Neural cell (in vitro differentiated cells): ENCODE measurements at regions not wholly inside any gene's neighbourhood (a gene's known extent, or its start where the extent isn't known, plus 50 kb on each side); places are given as distances from the start of the nearest gene placed in this dataset.

Experiments used
- H2AFZ ChIP-seq: fragments of 200-600, 300-800 bp; sonication (generic), shearing (Covaris generic); 2 replicates; pipeline ENCODE4 v1.6.0; 2014; ENCODE audit warnings: low read depth, mild to moderate bottlenecking, antibody characterized with exemption, low read length, moderate library complexity
- H3F3A ChIP-seq: fragments of 200-600 bp; shearing (Covaris generic); 2 replicates; pipeline ENCODE4 v1.6.1; 2016; ENCODE audit warnings: mild to moderate bottlenecking, moderate library complexity, mixed read lengths, antibody characterized with exemption, low read length; ENCODE audit not compliant: insufficient read depth, poor library complexity, severe bottlenecking
- H3K27ac ChIP-seq: fragments of 200-600, 300-800 bp; sonication (generic), shearing (Covaris generic); 2 replicates; pipeline ENCODE4 v1.5.1; 2014; ENCODE audit warnings: mild to moderate bottlenecking, low read length, moderate library complexity
- H3K27me3 ChIP-seq: fragments of 300-800, 200-600 bp; sonication (generic), shearing (Covaris generic); 2 replicates; pipeline ENCODE4 v1.6.0; 2014; ENCODE audit warnings: mild to moderate bottlenecking, low read depth, low read length, moderate library complexity; ENCODE audit not compliant: insufficient read depth
- H3K36me3 ChIP-seq: fragments of 300-800, 200-600 bp; sonication (generic), shearing (Covaris generic); 2 replicates; pipeline ENCODE4 v1.5.1; 2014; ENCODE audit warnings: mild to moderate bottlenecking, antibody characterized with exemption, low read length, moderate library complexity; ENCODE audit not compliant: insufficient read depth
- H3K4me2 ChIP-seq: fragments of 300-800, 200-600 bp; sonication (generic), shearing (Covaris generic); 2 replicates; pipeline ENCODE4 v1.6.0; 2014; ENCODE audit warnings: mild to moderate bottlenecking, low read length
- H3K4me3 ChIP-seq: fragments of 300-800, 200-600 bp; sonication (generic), shearing (Covaris generic); 2 replicates; pipeline ENCODE4 v1.5.1; 2014; ENCODE audit warnings: mild to moderate bottlenecking, low read length, moderate library complexity
- H3K79me2 ChIP-seq: fragments of 200-600 bp; shearing (Covaris generic); replicated peaks from 2 replicates; pipeline ENCODE4 v1.6.0; 2014; ENCODE audit warnings: mild to moderate bottlenecking, low read length, moderate library complexity; ENCODE audit not compliant: insufficient read depth
- H3K9ac ChIP-seq: fragments of 300-800, 200-600 bp; sonication (generic), shearing (Covaris generic); 2 replicates; pipeline ENCODE4 v1.6.1; 2016; ENCODE audit warnings: mild to moderate bottlenecking, low read length, mixed read lengths
- H3K9me2 ChIP-seq: fragments of 200-600 bp; shearing (Covaris generic); 2 replicates; pipeline ENCODE4 v1.6.1; 2016; ENCODE audit warnings: mild to moderate bottlenecking, low read length, mixed read lengths; ENCODE audit not compliant: insufficient read depth
- H3K9me3 ChIP-seq: fragments of 200-600, 300-800 bp; sonication (generic), shearing (Covaris generic); 2 replicates; pipeline ENCODE4 v1.6.1; 2016; ENCODE audit warnings: mild to moderate bottlenecking, mixed run types, low read length, moderate library complexity, mixed read lengths
- H4K20me1 ChIP-seq: fragments of 200-600 bp; shearing (Covaris generic); 2 replicates; pipeline ENCODE4 v1.6.1; 2016; ENCODE audit warnings: mild to moderate bottlenecking, mixed run types; ENCODE audit not compliant: insufficient read depth
- CTCF ChIP-seq: fragments of 450-650 bp; IDR thresholded peaks from 2 replicates; pipeline ENCODE4 v1.5.1; 2014; ENCODE audit warnings: antibody characterized with exemption, mild to moderate bottlenecking, moderate library complexity; ENCODE audit not compliant: poor library complexity, severe bottlenecking
- EP300 ChIP-seq: fragments of 450-650 bp; conservative IDR thresholded peaks from 2 replicates; pipeline ENCODE4 v1.6.1; 2014; ENCODE audit warnings: antibody characterized with exemption, mild to moderate bottlenecking, moderate library complexity; ENCODE audit not compliant: poor library complexity, severe bottlenecking
- EZH2 ChIP-seq: fragments of 200-600, 300-800 bp; shearing (Covaris generic), sonication (generic); IDR thresholded peaks from 2 replicates; pipeline ENCODE4 v1.6.1; 2014; ENCODE audit warnings: antibody characterized with exemption, low read length, borderline replicate concordance, mild to moderate bottlenecking; ENCODE audit not compliant: insufficient read depth, poor library complexity, severe bottlenecking
- MXI1 ChIP-seq: fragments of 450-650 bp; conservative IDR thresholded peaks from 2 replicates; pipeline ENCODE4 v1.6.1; 2014; ENCODE audit warnings: antibody characterized with exemption, mild to moderate bottlenecking; ENCODE audit not compliant: poor library complexity, severe bottlenecking
- POLR2AphosphoS5 ChIP-seq: IDR thresholded peaks from 2 replicates; pipeline ENCODE4 v1.6.1; 2012
- RAD21 ChIP-seq: fragments of 450-650 bp; conservative IDR thresholded peaks from 2 replicates; pipeline ENCODE4 v1.6.1; 2014; ENCODE audit warnings: antibody characterized with exemption, mild to moderate bottlenecking, moderate library complexity
- REST ChIP-seq: IDR thresholded peaks from 2 replicates; pipeline ENCODE4 v1.6.1; 2012; ENCODE audit warnings: borderline replicate concordance
- SMC3 ChIP-seq: fragments of 450-650 bp; conservative IDR thresholded peaks from 2 replicates; pipeline ENCODE4 v1.6.1; 2014; ENCODE audit warnings: antibody characterized with exemption, mild to moderate bottlenecking, moderate library complexity; ENCODE audit not compliant: poor library complexity
- TAF1 ChIP-seq: IDR thresholded peaks from 2 replicates; pipeline ENCODE4 v1.6.1; 2012; ENCODE audit warnings: low read depth

- Histone ChIP-seq H3K4me3 (no peak overlapping the region), H3K9me2 (no peaks in the 10 kb centered on the region), H3K79me2 (no peaks in the 10 kb centered on the region), H3K27me3 (no peaks in the 10 kb centered on the region), H3K9me3 (no peaks in the 10 kb centered on the region), H4K20me1 (no peaks in the 10 kb centered on the region), H3F3A (no peaks in the 10 kb centered on the region), H2AFZ (no peak overlapping the region), H3K36me3 (no peaks in the 10 kb centered on the region), H3K27ac (no peak overlapping the region), H3K4me2 (no peak overlapping the region), H3K9ac (no peak overlapping the region)
- TF ChIP-seq EZH2 (no peak), SMC3 (no peak), EP300 (no peak), CTCF (no peak), POLR2AphosphoS5 (no peak), RAD21 (no peak), MXI1 (no peak), TAF1 (no peak), REST (no peak)
Observed at GRCh38 chr1:37298769-37299168, 175.6 kb upstream of the ZC3H12A start.

GRCh38 chr1:37299216-37299615 lies 175.2 kb upstream of the ZC3H12A start:
- TF ChIP-seq EP300 (no peak), CTCF (no peak), POLR2AphosphoS5 (no peak), TAF1 (no peak), EZH2 (no peak), RAD21 (no peak), REST (no peak), MXI1 (no peak), SMC3 (no peak)

More at GRCh38 chr1:37299216-37299615, 175.2 kb upstream of the ZC3H12A start:
- Histone ChIP-seq H4K20me1 (no peaks in the 10 kb centered on the region), H3F3A (no peaks in the 10 kb centered on the region), H3K9ac (no peak overlapping the region), H3K4me3 (no peak overlapping the region), H3K36me3 (no peaks in the 10 kb centered on the region), H3K79me2 (no peaks in the 10 kb centered on the region), H2AFZ (no peak overlapping the region), H3K9me2 (no peaks in the 10 kb centered on the region), H3K27ac (no peak overlapping the region), H3K4me2 (no peak overlapping the region), H3K9me3 (no peaks in the 10 kb centered on the region), H3K27me3 (no peaks in the 10 kb centered on the region)
